SK-N-MC (cell line): ENCODE measurements at regions not wholly inside any gene's neighbourhood (a gene's known extent, or its start where the extent isn't known, plus 50 kb on each side); places are given as distances from the start of the nearest gene placed in this dataset.

ENCODE experiments used
- EZH2 ChIP-seq: fragments of 200-600 bp; sonication (generic); IDR thresholded peaks from one replicate; pipeline ENCODE4 v1.6.1; 2017; ENCODE audit warnings: antibody characterized with exemption
- POLR2AphosphoS5 ChIP-seq: IDR thresholded peaks from 2 replicates; pipeline ENCODE4 v1.6.1; 2012; ENCODE audit warnings: mild to moderate bottlenecking, low read depth, low read length, borderline replicate concordance

GRCh38 chr5:138668451-138669380 lies 84.5 kb upstream of the CTNNA1 start:
- TF ChIP-seq POLR2AphosphoS5 (no peak), EZH2 (no peak)
